Mesenchymal stem cell (in vitro differentiated cells and primary cell): ENCODE measurements at regions not wholly inside any gene's neighbourhood (a gene's known extent, or its start where the extent isn't known, plus 50 kb on each side); places are given as distances from the start of the nearest gene placed in this dataset.

ENCODE experiments used
- DNase-seq: peaks from one replicate; pipeline ENCODE4 v3.0.0-alpha.2; 2013
- H2AFZ ChIP-seq: one replicate; pipeline ENCODE4 v1.6.1; 2013; ENCODE audit warnings: low read depth, mild to moderate bottlenecking, control low read depth, inconsistent platforms, low read length, moderate library complexity
- H2AK5ac ChIP-seq: 2 replicates; pipeline ENCODE4 v1.6.1; 2013; ENCODE audit warnings: low read length, moderate library complexity, mild to moderate bottlenecking, inconsistent platforms; ENCODE audit not compliant: severe bottlenecking
- H2BK120ac ChIP-seq: one replicate; pipeline ENCODE4 v1.6.1; 2013; ENCODE audit warnings: low read depth, mild to moderate bottlenecking, inconsistent platforms, low read length, moderate library complexity
- H2BK12ac ChIP-seq, 2 experiments: one replicate each; pipeline ENCODE4 v1.6.1; 2013; ENCODE audit warnings: inconsistent platforms in 2 of 2, low read length in 2 of 2, mild to moderate bottlenecking in 2 of 2, moderate library complexity in 2 of 2, control low read depth in 1 of 2
- H2BK15ac ChIP-seq: one replicate; pipeline ENCODE4 v1.6.1; 2013; ENCODE audit warnings: mild to moderate bottlenecking, low read depth, inconsistent platforms; ENCODE audit not compliant: poor library complexity, severe bottlenecking
- H2BK5ac ChIP-seq: 2 replicates; pipeline ENCODE4 v1.6.1; 2013; ENCODE audit warnings: low read depth, mild to moderate bottlenecking, low read length, control low read depth, inconsistent platforms; ENCODE audit not compliant: poor library complexity, severe bottlenecking
- H3K14ac ChIP-seq, 2 experiments: one replicate each; pipeline ENCODE4 v1.6.1; 2013; ENCODE audit warnings: inconsistent platforms in 2 of 2, low read length in 2 of 2, control low read depth in 1 of 2, mild to moderate bottlenecking in 1 of 2, moderate library complexity in 1 of 2
- H3K18ac ChIP-seq, 2 experiments: one replicate each; pipeline ENCODE4 v1.6.1; 2013; ENCODE audit warnings: inconsistent platforms in 2 of 2, low read length in 2 of 2, control low read depth in 1 of 2, low read depth in 1 of 2, mild to moderate bottlenecking in 1 of 2
- H3K23ac ChIP-seq, 2 experiments: one replicate each; pipeline ENCODE4 v1.6.1; 2013; ENCODE audit warnings: inconsistent platforms in 2 of 2, low read length in 2 of 2, mild to moderate bottlenecking in 2 of 2, moderate library complexity in 2 of 2, control low read depth in 1 of 2
- H3K27ac ChIP-seq: 2 replicates; pipeline ENCODE4 v1.5.1; 2013; ENCODE audit warnings: mild to moderate bottlenecking, moderate library complexity, low read length, control low read depth, inconsistent platforms; ENCODE audit not compliant: poor library complexity, severe bottlenecking
- H3K27me3 ChIP-seq, 2 experiments: 2 replicates each; pipeline versions ENCODE4 v1.6.1 to v1.7.0; 2013; ENCODE audit warnings: low read length in 2 of 2, mild to moderate bottlenecking in 2 of 2, moderate library complexity in 2 of 2, control low read depth in 1 of 2, inconsistent platforms in 1 of 2; ENCODE audit not compliant: control insufficient read depth in 1 of 2, insufficient read depth in 1 of 2
- H3K36me3 ChIP-seq, 2 experiments: 2 replicates each; pipeline versions ENCODE4 v1.6.1 to v1.7.0; 2013; ENCODE audit warnings: low read length in 2 of 2, control low read depth in 1 of 2, inconsistent platforms in 1 of 2, low read depth in 1 of 2, mild to moderate bottlenecking in 1 of 2; ENCODE audit not compliant: insufficient read depth in 2 of 2, control insufficient read depth in 1 of 2
- H3K4ac ChIP-seq, 2 experiments: one replicate each; pipeline ENCODE4 v1.6.1; 2013; ENCODE audit warnings: inconsistent platforms in 2 of 2, low read length in 2 of 2, mild to moderate bottlenecking in 2 of 2, moderate library complexity in 2 of 2, control low read depth in 1 of 2, low read depth in 1 of 2
- H3K4me1 ChIP-seq: 2 replicates; pipeline ENCODE4 v1.6.1; 2013; ENCODE audit warnings: low read depth, low read length, control low read depth; ENCODE audit not compliant: control insufficient read depth, insufficient read depth
- H3K4me2 ChIP-seq: 2 replicates; pipeline ENCODE4 v1.6.1; 2013; ENCODE audit warnings: low read length, mild to moderate bottlenecking, inconsistent platforms; ENCODE audit not compliant: poor library complexity, severe bottlenecking
- H3K4me3 ChIP-seq, 2 experiments: 2 replicates each; pipeline versions ENCODE4 v1.5.1 to v1.7.0; 2013; ENCODE audit warnings: low read length in 2 of 2, mild to moderate bottlenecking in 2 of 2, control low read depth in 1 of 2, low read depth in 1 of 2; ENCODE audit not compliant: insufficient read depth in 1 of 2
- H3K79me1 ChIP-seq: replicated peaks from 2 replicates; pipeline ENCODE4 v1.6.1; 2013; ENCODE audit warnings: mild to moderate bottlenecking, control low read depth, low read length, inconsistent platforms; ENCODE audit not compliant: poor library complexity, severe bottlenecking
- H3K9ac ChIP-seq: 2 replicates; pipeline ENCODE4 v1.7.0; 2013; ENCODE audit warnings: mild to moderate bottlenecking, low read length, moderate library complexity
- H3K9me3 ChIP-seq: 2 replicates; pipeline ENCODE4 v1.7.0; 2013; ENCODE audit warnings: mild to moderate bottlenecking, low read length; ENCODE audit not compliant: control insufficient read depth
- H4K8ac ChIP-seq: one replicate; pipeline ENCODE4 v1.6.1; 2013; ENCODE audit warnings: inconsistent platforms, mild to moderate bottlenecking, low read length, moderate library complexity
- H4K91ac ChIP-seq: one replicate; pipeline ENCODE4 v1.6.1; 2013; ENCODE audit warnings: mild to moderate bottlenecking, low read length, inconsistent platforms
- WGBS: methylation state at CpG from one replicate; pipeline ENCODE4 v1.1.7; 2013; ENCODE audit warnings: mixed read lengths; 5-methylcytosine and 5-hydroxymethylcytosine counted together

- Histone ChIP-seq H3K36me3 (no peaks in the 10 kb centered on the region), H3K4me1 (peaks cover 31% of the 10 kb centered on the region), H3K27me3 (peaks cover 0 to 7% of the 10 kb centered on the region in 2 experiments), H3K4ac (no peak overlapping the region), H3K9me3 (no peaks in the 10 kb centered on the region), H3K18ac (peak overlapping the region in 1 of 2 experiments; percentile 81), H2BK12ac (peak overlapping the region in 1 of 2 experiments; percentile 68), H3K23ac (no peak overlapping the region), H4K91ac (no peak overlapping the region), H2AFZ (no peak overlapping the region), H3K4me3 (no peak overlapping the region), H3K79me1 (no peaks in the 10 kb centered on the region), H3K14ac (peak overlapping the region in 1 of 2 experiments; percentile 26), H2BK120ac (no peak overlapping the region), H4K8ac (no peak overlapping the region), H3K27ac (no peak overlapping the region), H2AK5ac (no peak overlapping the region), H3K9ac (no peak overlapping the region), H2BK15ac (no peak overlapping the region), H2BK5ac (no peak overlapping the region), H3K4me2 (no peak overlapping the region)
- peak; percentile 59 for DNase-seq
- WGBS, result 61% methylated on average over 8 of the region's 8 CpGs
These were observed 149.8 kb downstream of the ETS2 start for GRCh38 chr21:38955495-38955894.

- Histone ChIP-seq H3K36me3 (no peaks in the 10 kb centered on the region), H2AK5ac (peak overlapping the region; percentile 52), H4K8ac (no peak overlapping the region), H2BK5ac (no peak overlapping the region), H3K27ac (no peak overlapping the region), H3K23ac (no peak overlapping the region), H3K4ac (peak overlapping the region; percentile 24 to 47), H3K79me1 (no peaks in the 10 kb centered on the region), H2AFZ (no peak overlapping the region), H3K27me3 (peaks cover 0 to 7% of the 10 kb centered on the region in 2 experiments), H3K18ac (peak overlapping the region; percentile 48 to 77), H3K4me1 (peaks cover 28% of the 10 kb centered on the region), H2BK120ac (no peak overlapping the region), H3K4me2 (no peak overlapping the region), H3K14ac (no peak overlapping the region), H4K91ac (peak overlapping the region; percentile 34), H3K9ac (no peak overlapping the region), H3K9me3 (no peaks in the 10 kb centered on the region), H2BK15ac (peak overlapping the region; percentile 4), H2BK12ac (peak overlapping the region; percentile 75 to 87), H3K4me3 (no peak overlapping the region)
- WGBS, result 98% methylated on average over 3 of the region's 3 CpGs
- no peak for DNase-seq
These were observed 148.9 kb downstream of the ETS2 start for GRCh38 chr21:38954588-38955004.

GRCh38 chr21:38953516-38953915 is 147.8 kb downstream of the ETS2 start:
- Histone ChIP-seq H3K4me3 (no peak overlapping the region), H3K9me3 (no peaks in the 10 kb centered on the region), H3K23ac (no peak overlapping the region), H2AK5ac (no peak overlapping the region), H3K79me1 (no peaks in the 10 kb centered on the region), H3K14ac (no peak overlapping the region), H4K91ac (no peak overlapping the region), H2AFZ (no peak overlapping the region), H3K9ac (no peak overlapping the region), H3K36me3 (no peaks in the 10 kb centered on the region), H3K18ac (no peak overlapping the region), H3K27ac (no peak overlapping the region), H4K8ac (no peak overlapping the region), H2BK15ac (no peak overlapping the region), H3K4me1 (peaks cover 26% of the 10 kb centered on the region), H2BK12ac (no peak overlapping the region), H2BK120ac (no peak overlapping the region), H3K27me3 (peaks cover 0 to 7% of the 10 kb centered on the region in 2 experiments), H3K4ac (no peak overlapping the region), H2BK5ac (no peak overlapping the region), H3K4me2 (no peak overlapping the region)
- 95% methylated on average over 5 of the region's 5 CpGs for WGBS
- no peak for DNase-seq

GRCh38 chr21:38952890-38953289 is 147.2 kb downstream of the ETS2 start:
- WGBS, result 97% methylated on average over 3 of the region's 3 CpGs
- Histone ChIP-seq H2BK15ac (no peak overlapping the region), H3K4me3 (no peak overlapping the region)

More at GRCh38 chr21:38952890-38953289, 147.2 kb downstream of the ETS2 start:
- H2AFZ ChIP-seq, result no peak overlapping the region
- H4K8ac ChIP-seq, result no peak overlapping the region
- H3K14ac ChIP-seq, result no peak overlapping the region
- H3K18ac ChIP-seq, result peak overlapping the region in 1 of 2 experiments; percentile 71
- H2BK5ac ChIP-seq, result no peak overlapping the region
- no peak overlapping the region for H3K23ac ChIP-seq
- H3K9ac ChIP-seq, result no peak overlapping the region
- H3K9me3 ChIP-seq, result no peaks in the 10 kb centered on the region
- H3K27me3 ChIP-seq, result peaks cover 0 to 7% of the 10 kb centered on the region in 2 experiments
- peak overlapping the region in 1 of 2 experiments; percentile 33 for H3K4ac ChIP-seq
- peak overlapping the region; percentile 34 for H2AK5ac ChIP-seq
- no peaks in the 10 kb centered on the region for H3K36me3 ChIP-seq
- no peaks in the 10 kb centered on the region for H3K79me1 ChIP-seq
- no peak overlapping the region for H3K4me2 ChIP-seq
- peak overlapping the region; percentile 25 for H4K91ac ChIP-seq
- no peak for DNase-seq
- H2BK120ac ChIP-seq, result no peak overlapping the region
- H3K27ac ChIP-seq, result no peak overlapping the region
- peak overlapping the region; percentile 71 to 94 for H2BK12ac ChIP-seq
- H3K4me1 ChIP-seq, result peaks cover 24% of the 10 kb centered on the region
